HEK293 (cell line): ENCODE measurements at regions not wholly inside any gene's neighbourhood (a gene's known extent, or its start where the extent isn't known, plus 50 kb on each side); places are given as distances from the start of the nearest gene placed in this dataset.

ENCODE experiments used
- CTCF ChIA-PET: fragments of 350-600 bp; formaldehyde crosslinking; extraction: SDS; loops from one replicate; lab custom pipeline; 2021; ENCODE audit warnings: antibody characterized with exemption; lab: Yijun Ruan, JAX
- POLR2A ChIA-PET: fragments of 300-600 bp; formaldehyde crosslinking; extraction: SDS; loops from one replicate; lab custom pipeline; 2020; ENCODE audit warnings: antibody characterized with exemption, inconsistent platforms; lab: Yijun Ruan, JAX
- H3K27ac ChIP-seq: fragments of 200-500 bp; sonication (Bioruptor generic); 2 replicates; pipeline ENCODE4 v1.5.1; 2014; ENCODE audit warnings: low read depth, low read length, control low read depth, inconsistent platforms; ENCODE audit errors: extremely low read depth
- H3K36me3 ChIP-seq, 2 experiments: fragments of 200-500 bp in 1 of 2; sonication (Bioruptor generic) in 1 of 2; 1 replicate in 1 of 2; 2 replicates in 1 of 2; pipeline ENCODE4 v1.5.1; 2014 to 2017; ENCODE audit warnings: inconsistent platforms in 2 of 2, low read length in 2 of 2; ENCODE audit not compliant: control insufficient read depth in 2 of 2, insufficient read depth in 1 of 2
- H3K4me1 ChIP-seq: fragments of 200-500 bp; sonication (Bioruptor generic); 2 replicates; pipeline ENCODE4 v1.5.1; 2014; ENCODE audit warnings: mild to moderate bottlenecking, low read length, inconsistent platforms; ENCODE audit not compliant: control insufficient read depth, insufficient read depth
- H3K4me3 ChIP-seq: 2 replicates; pipeline ENCODE4 v1.5.1; 2011; ENCODE audit warnings: low read depth, mild to moderate bottlenecking, control low read depth, low read length, moderate library complexity
- H3K9me3 ChIP-seq: fragments of 200-500 bp; sonication (Bioruptor generic); 2 replicates; pipeline ENCODE4 v1.5.1; 2014; ENCODE audit warnings: low read depth, low read length, inconsistent platforms; ENCODE audit not compliant: control insufficient read depth, insufficient read depth
- GLI4 ChIP-seq: fragments of 450-650 bp; formaldehyde crosslinking; IDR thresholded peaks from 2 replicates; pipeline ENCODE4 v1.5.1; 2016; ENCODE audit warnings: missing biosample characterization, missing genetic modification characterization
- MZF1 ChIP-seq: fragments of 450-650 bp; formaldehyde crosslinking; IDR thresholded peaks from 2 replicates; pipeline ENCODE4 v1.5.1; 2017; ENCODE audit warnings: missing biosample characterization, missing genetic modification characterization, borderline replicate concordance
- SALL2 ChIP-seq: fragments of 450-650 bp; formaldehyde crosslinking; IDR thresholded peaks from 2 replicates; pipeline ENCODE4 v1.5.0; 2017; ENCODE audit warnings: missing biosample characterization, mild to moderate bottlenecking, missing genetic modification characterization, borderline replicate concordance
- TCF7L2 ChIP-seq: IDR thresholded peaks from 2 replicates; pipeline ENCODE4 v1.6.1; 2011; ENCODE audit warnings: low read depth, mild to moderate bottlenecking, inconsistent platforms, low read length, moderate library complexity, borderline replicate concordance
- ZNF211 ChIP-seq: fragments of 450-650 bp; formaldehyde crosslinking; IDR thresholded peaks from 2 replicates; pipeline ENCODE4 v1.5.1; 2016; ENCODE audit warnings: low read depth, missing biosample characterization, missing genetic modification characterization
- ZNF24 ChIP-seq: fragments of 450-650 bp; formaldehyde crosslinking; IDR thresholded peaks from 2 replicates; pipeline ENCODE4 v1.5.1; 2016; ENCODE audit warnings: missing biosample characterization, missing genetic modification characterization
- ZNF274 ChIP-seq, 2 experiments: fragments of 200-500 bp in 1 of 2; fragments of 450-650 bp in 1 of 2; sonication (Bioruptor generic) in 1 of 2; formaldehyde crosslinking in 1 of 2; IDR thresholded peaks; 2 replicates each; pipeline versions ENCODE4 v1.5.1 to v1.6.1; 2014 to 2016; ENCODE audit warnings: borderline replicate concordance in 1 of 2, inconsistent platforms in 1 of 2, low read length in 1 of 2, missing biosample characterization in 1 of 2, missing genetic modification characterization in 1 of 2
- ZNF404 ChIP-seq: fragments of 450-650 bp; formaldehyde crosslinking; IDR thresholded peaks from 2 replicates; pipeline ENCODE4 v1.5.1; 2017; ENCODE audit warnings: missing biosample characterization, missing genetic modification characterization
- ZNF549 ChIP-seq: fragments of 450-650 bp; IDR thresholded peaks from 2 replicates; pipeline ENCODE4 v1.5.1; 2018; ENCODE audit warnings: missing biosample characterization, missing genetic modification characterization, mild to moderate bottlenecking, inconsistent platforms, moderate library complexity
- ZNF555 ChIP-seq: fragments of 450-650 bp; formaldehyde crosslinking; conservative IDR thresholded peaks from 2 replicates; pipeline ENCODE4 v1.5.1; 2017; ENCODE audit warnings: missing biosample characterization, mild to moderate bottlenecking, missing genetic modification characterization, inconsistent platforms
- ZNF600 ChIP-seq: fragments of 450-650 bp; formaldehyde crosslinking; IDR thresholded peaks from 2 replicates; pipeline ENCODE4 v1.5.1; 2016; ENCODE audit warnings: missing biosample characterization, missing genetic modification characterization
- ZNF626 ChIP-seq: fragments of 450-650 bp; sonication (Bioruptor Pico); formaldehyde crosslinking; IDR thresholded peaks from 2 replicates; pipeline ENCODE4 v1.5.1; 2018; ENCODE audit warnings: missing biosample characterization, missing genetic modification characterization, inconsistent platforms
- ZNF629 ChIP-seq: fragments of 450-650 bp; formaldehyde crosslinking; IDR thresholded peaks from 2 replicates; pipeline ENCODE4 v1.5.1; 2017; ENCODE audit warnings: missing biosample characterization, missing genetic modification characterization
- ZNF670 ChIP-seq: fragments of 450-650 bp; formaldehyde crosslinking; IDR thresholded peaks from 2 replicates; pipeline ENCODE4 v1.5.1; 2016; ENCODE audit warnings: missing biosample characterization, missing genetic modification characterization, low read depth
- TF ChIP-seq, protein P1 (sequence below): fragments of 450-650 bp; formaldehyde crosslinking; IDR thresholded peaks from 2 replicates; pipeline ENCODE4 v1.5.0; 2017; ENCODE audit warnings: missing biosample characterization, missing genetic modification characterization, borderline replicate concordance
- TF ChIP-seq, protein P2 (sequence below): fragments of 450-650 bp; formaldehyde crosslinking; IDR thresholded peaks from 2 replicates; pipeline ENCODE4 v1.5.1; 2016; ENCODE audit warnings: missing biosample characterization, missing genetic modification characterization
- TF ChIP-seq, protein P3 (sequence below): fragments of 450-650 bp; formaldehyde crosslinking; IDR thresholded peaks from 2 replicates; pipeline ENCODE4 v1.5.1; 2016; ENCODE audit warnings: missing biosample characterization, missing genetic modification characterization
- TF ChIP-seq, protein P4 (sequence below): fragments of 450-650 bp; formaldehyde crosslinking; IDR thresholded peaks from 2 replicates; pipeline ENCODE4 v1.5.1; 2016; ENCODE audit warnings: missing biosample characterization, missing genetic modification characterization, low read depth
- TF ChIP-seq, protein P5 (sequence below): fragments of 450-650 bp; formaldehyde crosslinking; IDR thresholded peaks from 2 replicates; pipeline ENCODE4 v1.5.1; 2017; ENCODE audit warnings: missing biosample characterization, missing genetic modification characterization
- TF ChIP-seq, protein P6 (sequence below): fragments of 450-650 bp; formaldehyde crosslinking; IDR thresholded peaks from 2 replicates; pipeline ENCODE4 v1.5.1; 2017; ENCODE audit warnings: missing biosample characterization, missing genetic modification characterization
- TF ChIP-seq, protein P7 (sequence below): fragments of 450-650 bp; formaldehyde crosslinking; IDR thresholded peaks from 2 replicates; pipeline ENCODE4 v1.5.1; 2017; ENCODE audit warnings: missing biosample characterization, missing genetic modification characterization

DNA sequence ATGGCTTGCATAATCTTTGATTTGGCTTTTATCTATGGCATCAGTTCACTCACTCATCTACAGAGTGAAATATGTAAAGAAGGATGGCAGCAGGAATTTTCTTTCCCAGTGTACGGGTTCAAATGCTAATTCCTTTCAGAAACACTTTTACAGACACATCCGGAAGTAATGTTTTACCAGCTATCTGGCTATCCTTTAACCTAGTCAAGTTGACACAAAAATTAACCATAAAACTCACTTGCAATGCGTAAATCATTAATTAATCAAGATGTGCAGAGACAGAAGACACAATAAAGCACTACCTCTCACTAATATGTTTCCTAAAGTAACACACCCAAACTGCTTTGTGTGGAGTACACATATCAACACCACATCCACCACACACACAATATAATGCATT is 378.9 kb upstream of the ANO3 start:
- POLR2A ChIA-PET = no interaction called here
- H3K4me1 ChIP-seq = no peaks in the 10 kb centered on the region
- no peak overlapping the region for H3K27ac ChIP-seq
- H3K9me3 ChIP-seq = no peaks in the 10 kb centered on the region
- H3K36me3 ChIP-seq = no peaks in the 10 kb centered on the region
- TF ChIP-seq, protein P1, sequence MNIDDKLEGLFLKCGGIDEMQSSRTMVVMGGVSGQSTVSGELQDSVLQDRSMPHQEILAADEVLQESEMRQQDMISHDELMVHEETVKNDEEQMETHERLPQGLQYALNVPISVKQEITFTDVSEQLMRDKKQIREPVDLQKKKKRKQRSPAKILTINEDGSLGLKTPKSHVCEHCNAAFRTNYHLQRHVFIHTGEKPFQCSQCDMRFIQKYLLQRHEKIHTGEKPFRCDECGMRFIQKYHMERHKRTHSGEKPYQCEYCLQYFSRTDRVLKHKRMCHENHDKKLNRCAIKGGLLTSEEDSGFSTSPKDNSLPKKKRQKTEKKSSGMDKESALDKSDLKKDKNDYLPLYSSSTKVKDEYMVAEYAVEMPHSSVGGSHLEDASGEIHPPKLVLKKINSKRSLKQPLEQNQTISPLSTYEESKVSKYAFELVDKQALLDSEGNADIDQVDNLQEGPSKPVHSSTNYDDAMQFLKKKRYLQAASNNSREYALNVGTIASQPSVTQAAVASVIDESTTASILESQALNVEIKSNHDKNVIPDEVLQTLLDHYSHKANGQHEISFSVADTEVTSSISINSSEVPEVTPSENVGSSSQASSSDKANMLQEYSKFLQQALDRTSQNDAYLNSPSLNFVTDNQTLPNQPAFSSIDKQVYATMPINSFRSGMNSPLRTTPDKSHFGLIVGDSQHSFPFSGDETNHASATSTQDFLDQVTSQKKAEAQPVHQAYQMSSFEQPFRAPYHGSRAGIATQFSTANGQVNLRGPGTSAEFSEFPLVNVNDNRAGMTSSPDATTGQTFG (tag by site-specific recombination) = no peak
- TF ChIP-seq ZNF555 (tag by site-specific recombination) = no peak
- TF ChIP-seq SALL2 = no peak
- TF ChIP-seq GLI4 = no peak
- no peak for TF ChIP-seq ZNF629 (tag by site-specific recombination)
- TF ChIP-seq, protein P2, sequence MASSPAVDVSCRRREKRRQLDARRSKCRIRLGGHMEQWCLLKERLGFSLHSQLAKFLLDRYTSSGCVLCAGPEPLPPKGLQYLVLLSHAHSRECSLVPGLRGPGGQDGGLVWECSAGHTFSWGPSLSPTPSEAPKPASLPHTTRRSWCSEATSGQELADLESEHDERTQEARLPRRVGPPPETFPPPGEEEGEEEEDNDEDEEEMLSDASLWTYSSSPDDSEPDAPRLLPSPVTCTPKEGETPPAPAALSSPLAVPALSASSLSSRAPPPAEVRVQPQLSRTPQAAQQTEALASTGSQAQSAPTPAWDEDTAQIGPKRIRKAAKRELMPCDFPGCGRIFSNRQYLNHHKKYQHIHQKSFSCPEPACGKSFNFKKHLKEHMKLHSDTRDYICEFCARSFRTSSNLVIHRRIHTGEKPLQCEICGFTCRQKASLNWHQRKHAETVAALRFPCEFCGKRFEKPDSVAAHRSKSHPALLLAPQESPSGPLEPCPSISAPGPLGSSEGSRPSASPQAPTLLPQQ (tag by site-specific recombination) = no peak
- H3K4me3 ChIP-seq = no peak overlapping the region
- CTCF ChIA-PET = no interaction called here

DNA sequence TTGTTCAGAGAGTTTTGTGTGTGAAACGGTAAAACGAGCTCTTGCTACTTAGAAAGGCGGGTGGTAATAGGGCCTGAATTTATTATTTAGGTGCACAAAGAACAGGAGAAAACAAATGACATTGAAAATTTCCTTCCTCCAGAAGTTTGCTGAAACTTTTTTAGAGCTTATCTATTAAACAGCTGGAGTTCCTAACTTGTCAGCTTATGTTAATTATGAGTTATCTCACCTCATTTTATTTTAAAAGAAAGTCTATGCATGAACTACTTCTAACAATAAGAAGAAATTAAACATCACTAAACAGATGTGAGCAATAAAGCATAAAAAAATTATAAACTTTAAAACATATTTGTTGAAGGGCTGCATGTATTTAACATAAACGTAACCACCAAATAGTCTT is 373.9 kb upstream of the ANO3 start:
- H3K9me3 ChIP-seq = no peaks in the 10 kb centered on the region
- ChIA-PET CTCF (interaction anchor here (0.6 kb wide), 1 partner anchor 693 kb away, joined by 3 read pairs; no protein-coding TSS in a partner anchor), POLR2A (no interaction called here)
- H3K36me3 ChIP-seq = no peaks in the 10 kb centered on the region
- H3K4me1 ChIP-seq = no peaks in the 10 kb centered on the region
- H3K27ac ChIP-seq = no peak overlapping the region
- H3K4me3 ChIP-seq = no peak overlapping the region
- TF ChIP-seq ZNF600 (tag by site-specific recombination) = no peak
- no peak for TF ChIP-seq ZNF274 (IDR thresholded peaks at IDR 0.05; ENCODE audit: low read length)
- no peak for TF ChIP-seq ZNF274 (tag by site-specific recombination; IDR thresholded peaks at IDR 0.05; ENCODE audit: borderline replicate concordance)
- TF ChIP-seq MZF1 (tag by site-specific recombination) = no peak
- TF ChIP-seq ZNF404 (tag by site-specific recombination) = no peak
- no peak for TF ChIP-seq ZNF670 (tag by site-specific recombination)
- no peak for TF ChIP-seq ZNF626 (tag by site-specific recombination)
- TF ChIP-seq, protein P3, sequence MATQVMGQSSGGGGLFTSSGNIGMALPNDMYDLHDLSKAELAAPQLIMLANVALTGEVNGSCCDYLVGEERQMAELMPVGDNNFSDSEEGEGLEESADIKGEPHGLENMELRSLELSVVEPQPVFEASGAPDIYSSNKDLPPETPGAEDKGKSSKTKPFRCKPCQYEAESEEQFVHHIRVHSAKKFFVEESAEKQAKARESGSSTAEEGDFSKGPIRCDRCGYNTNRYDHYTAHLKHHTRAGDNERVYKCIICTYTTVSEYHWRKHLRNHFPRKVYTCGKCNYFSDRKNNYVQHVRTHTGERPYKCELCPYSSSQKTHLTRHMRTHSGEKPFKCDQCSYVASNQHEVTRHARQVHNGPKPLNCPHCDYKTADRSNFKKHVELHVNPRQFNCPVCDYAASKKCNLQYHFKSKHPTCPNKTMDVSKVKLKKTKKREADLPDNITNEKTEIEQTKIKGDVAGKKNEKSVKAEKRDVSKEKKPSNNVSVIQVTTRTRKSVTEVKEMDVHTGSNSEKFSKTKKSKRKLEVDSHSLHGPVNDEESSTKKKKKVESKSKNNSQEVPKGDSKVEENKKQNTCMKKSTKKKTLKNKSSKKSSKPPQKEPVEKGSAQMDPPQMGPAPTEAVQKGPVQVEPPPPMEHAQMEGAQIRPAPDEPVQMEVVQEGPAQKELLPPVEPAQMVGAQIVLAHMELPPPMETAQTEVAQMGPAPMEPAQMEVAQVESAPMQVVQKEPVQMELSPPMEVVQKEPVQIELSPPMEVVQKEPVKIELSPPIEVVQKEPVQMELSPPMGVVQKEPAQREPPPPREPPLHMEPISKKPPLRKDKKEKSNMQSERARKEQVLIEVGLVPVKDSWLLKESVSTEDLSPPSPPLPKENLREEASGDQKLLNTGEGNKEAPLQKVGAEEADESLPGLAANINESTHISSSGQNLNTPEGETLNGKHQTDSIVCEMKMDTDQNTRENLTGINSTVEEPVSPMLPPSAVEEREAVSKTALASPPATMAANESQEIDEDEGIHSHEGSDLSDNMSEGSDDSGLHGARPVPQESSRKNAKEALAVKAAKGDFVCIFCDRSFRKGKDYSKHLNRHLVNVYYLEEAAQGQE (tag by site-specific recombination) = no peak
- no peak for TF ChIP-seq ZNF211 (tag by site-specific recombination)
- TF ChIP-seq, protein P4, sequence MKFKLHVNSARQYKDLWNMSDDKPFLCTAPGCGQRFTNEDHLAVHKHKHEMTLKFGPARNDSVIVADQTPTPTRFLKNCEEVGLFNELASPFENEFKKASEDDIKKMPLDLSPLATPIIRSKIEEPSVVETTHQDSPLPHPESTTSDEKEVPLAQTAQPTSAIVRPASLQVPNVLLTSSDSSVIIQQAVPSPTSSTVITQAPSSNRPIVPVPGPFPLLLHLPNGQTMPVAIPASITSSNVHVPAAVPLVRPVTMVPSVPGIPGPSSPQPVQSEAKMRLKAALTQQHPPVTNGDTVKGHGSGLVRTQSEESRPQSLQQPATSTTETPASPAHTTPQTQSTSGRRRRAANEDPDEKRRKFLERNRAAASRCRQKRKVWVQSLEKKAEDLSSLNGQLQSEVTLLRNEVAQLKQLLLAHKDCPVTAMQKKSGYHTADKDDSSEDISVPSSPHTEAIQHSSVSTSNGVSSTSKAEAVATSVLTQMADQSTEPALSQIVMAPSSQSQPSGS = no peak
- TF ChIP-seq, protein P5, sequence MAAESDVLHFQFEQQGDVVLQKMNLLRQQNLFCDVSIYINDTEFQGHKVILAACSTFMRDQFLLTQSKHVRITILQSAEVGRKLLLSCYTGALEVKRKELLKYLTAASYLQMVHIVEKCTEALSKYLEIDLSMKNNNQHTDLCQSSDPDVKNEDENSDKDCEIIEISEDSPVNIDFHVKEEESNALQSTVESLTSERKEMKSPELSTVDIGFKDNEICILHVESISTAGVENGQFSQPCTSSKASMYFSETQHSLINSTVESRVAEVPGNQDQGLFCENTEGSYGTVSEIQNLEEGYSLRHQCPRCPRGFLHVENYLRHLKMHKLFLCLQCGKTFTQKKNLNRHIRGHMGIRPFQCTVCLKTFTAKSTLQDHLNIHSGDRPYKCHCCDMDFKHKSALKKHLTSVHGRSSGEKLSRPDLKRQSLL (tag by site-specific recombination) = no peak
- TF ChIP-seq ZNF24 = no peak
- TF ChIP-seq, protein P6, sequence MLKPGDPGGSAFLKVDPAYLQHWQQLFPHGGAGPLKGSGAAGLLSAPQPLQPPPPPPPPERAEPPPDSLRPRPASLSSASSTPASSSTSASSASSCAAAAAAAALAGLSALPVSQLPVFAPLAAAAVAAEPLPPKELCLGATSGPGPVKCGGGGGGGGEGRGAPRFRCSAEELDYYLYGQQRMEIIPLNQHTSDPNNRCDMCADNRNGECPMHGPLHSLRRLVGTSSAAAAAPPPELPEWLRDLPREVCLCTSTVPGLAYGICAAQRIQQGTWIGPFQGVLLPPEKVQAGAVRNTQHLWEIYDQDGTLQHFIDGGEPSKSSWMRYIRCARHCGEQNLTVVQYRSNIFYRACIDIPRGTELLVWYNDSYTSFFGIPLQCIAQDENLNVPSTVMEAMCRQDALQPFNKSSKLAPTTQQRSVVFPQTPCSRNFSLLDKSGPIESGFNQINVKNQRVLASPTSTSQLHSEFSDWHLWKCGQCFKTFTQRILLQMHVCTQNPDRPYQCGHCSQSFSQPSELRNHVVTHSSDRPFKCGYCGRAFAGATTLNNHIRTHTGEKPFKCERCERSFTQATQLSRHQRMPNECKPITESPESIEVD = no peak
- TF ChIP-seq ZNF549 (tag by site-specific recombination) = no peak
- TF ChIP-seq TCF7L2 = no peak
- TF ChIP-seq, protein P7, sequence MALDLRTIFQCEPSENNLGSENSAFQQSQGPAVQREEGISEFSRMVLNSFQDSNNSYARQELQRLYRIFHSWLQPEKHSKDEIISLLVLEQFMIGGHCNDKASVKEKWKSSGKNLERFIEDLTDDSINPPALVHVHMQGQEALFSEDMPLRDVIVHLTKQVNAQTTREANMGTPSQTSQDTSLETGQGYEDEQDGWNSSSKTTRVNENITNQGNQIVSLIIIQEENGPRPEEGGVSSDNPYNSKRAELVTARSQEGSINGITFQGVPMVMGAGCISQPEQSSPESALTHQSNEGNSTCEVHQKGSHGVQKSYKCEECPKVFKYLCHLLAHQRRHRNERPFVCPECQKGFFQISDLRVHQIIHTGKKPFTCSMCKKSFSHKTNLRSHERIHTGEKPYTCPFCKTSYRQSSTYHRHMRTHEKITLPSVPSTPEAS (tag by site-specific recombination) = no peak
